Omental fat pad (tissue), 3 donors: ENCODE measurements at regions not wholly inside any gene's neighbourhood (a gene's known extent, or its start where the extent isn't known, plus 50 kb on each side); places are given as distances from the start of the nearest gene placed in this dataset.

Experiments used
- ATAC-seq: fragments of 150-250 bp; one replicate; pipeline ENCODE4 v1.9.1; 2016; ENCODE audit warnings: mild to moderate bottlenecking, moderate library complexity; ENCODE audit not compliant: low FRiP score
- DNase-seq: peaks from one replicate; pipeline ENCODE4 v3.0.0-alpha.2; 2019; ENCODE audit warnings: low spot score
- CTCF ChIP-seq, 3 donors: fragments of 450-650 bp; IDR thresholded peaks; one replicate each; pipeline ENCODE4 v1.5.1; 2016 to 2017; ENCODE audit warnings: antibody characterized with exemption in 3 of 3, mild to moderate bottlenecking in 3 of 3, moderate library complexity in 2 of 3

GRCh38 chr10:6665847-6666246, 85.8 kb upstream of the PRKCQ start:
- TF ChIP-seq CTCF (IDR thresholded peaks at IDR 0.05): no peak
- DNase-seq: no peak
- ATAC-seq: no peak

GRCh38 chr10:6660460-6660859, 80.4 kb upstream of the PRKCQ start:
- no peak for TF ChIP-seq CTCF (IDR thresholded peaks at IDR 0.05)
- ATAC-seq (no peak), DNase-seq (no peak)

GRCh38 chr10:6659451-6659850, 79.4 kb upstream of the PRKCQ start:
- no peak for DNase-seq
- no peak for ATAC-seq
- no peak for TF ChIP-seq CTCF (IDR thresholded peaks at IDR 0.05)

- DNase-seq (no peak), ATAC-seq (no peak)
- TF ChIP-seq CTCF (IDR thresholded peaks at IDR 0.05): no peak
These were observed 77.6 kb upstream of the PRKCQ start for GRCh38 chr10:6657669-6658068.

GRCh38 chr10:6657196-6657595, 77.1 kb upstream of the PRKCQ start:
- DNase-seq (no peak), ATAC-seq (no peak)
- no peak for TF ChIP-seq CTCF (IDR thresholded peaks at IDR 0.05)

- TF ChIP-seq CTCF (IDR thresholded peaks at IDR 0.05): no peak
- no peak for DNase-seq
- no peak for ATAC-seq
These were observed 74.5 kb upstream of the PRKCQ start for GRCh38 chr10:6654571-6654970.

GRCh38 chr10:6650586-6650985, 70.5 kb upstream of the PRKCQ start:
- no peak for ATAC-seq
- no peak for TF ChIP-seq CTCF (IDR thresholded peaks at IDR 0.05)

More at GRCh38 chr10:6650586-6650985, 70.5 kb upstream of the PRKCQ start:
- DNase-seq: no peak
